PFSK-1 (cell line): ENCODE measurements at regions not wholly inside any gene's neighbourhood (a gene's known extent, or its start where the extent isn't known, plus 50 kb on each side); places are given as distances from the start of the nearest gene placed in this dataset.

ENCODE experiments used
- POLR2AphosphoS5 ChIP-seq: IDR thresholded peaks from 2 replicates; pipeline ENCODE4 v1.6.1; 2012; ENCODE audit warnings: low read depth, mild to moderate bottlenecking, control low read depth, low read length, moderate library complexity
- REST ChIP-seq, 2 experiments: IDR thresholded peaks; 2 replicates each; pipeline versions ENCODE4 v1.6.1 to v1.8.0; 2011 to 2012; ENCODE audit warnings: low read depth in 2 of 2, low read length in 2 of 2, control low read depth in 1 of 2, inconsistent platforms in 1 of 2, mild to moderate bottlenecking in 1 of 2, moderate library complexity in 1 of 2; ENCODE audit not compliant: insufficient read depth in 1 of 2
- SIN3A ChIP-seq: IDR thresholded peaks from 2 replicates; pipeline ENCODE4 v1.6.1; 2012; ENCODE audit warnings: mild to moderate bottlenecking, low read length, moderate library complexity, borderline replicate concordance; ENCODE audit not compliant: insufficient read depth
- TAF1 ChIP-seq: IDR thresholded peaks from 2 replicates; pipeline ENCODE4 v1.6.1; 2012; ENCODE audit warnings: low read length, control low read depth, borderline replicate concordance; ENCODE audit not compliant: insufficient read depth

- TF ChIP-seq REST (IDR thresholded peaks at IDR 0.05; ENCODE audit: insufficient read depth in 1 of 2, low read depth in 2 of 2, low read length in 2 of 2), result no peak
- no peak for TF ChIP-seq POLR2AphosphoS5
- no peak for TF ChIP-seq SIN3A
- no peak for TF ChIP-seq TAF1
These were observed 167.6 kb upstream of the FN1 start for GRCh38 chr2:215603440-215603839.
